ENCODE measurements at regions not wholly inside any gene's neighbourhood (a gene's known extent, or its start where the extent isn't known, plus 50 kb on each side); places are given as distances from the start of the nearest gene placed in this dataset.
"Not testable (repeated sequence)": the region's sequence is repeated elsewhere in the genome, so short reads cannot be mapped to it uniquely, and the experiment has no call there.

GRCh38 chr1:146323302-146323701 lies 94.5 kb upstream of the NOTCH2NLA start:
- not testable (repeated sequence) for TF ChIP-seq CTCF (conservative IDR thresholded peaks at IDR 0.05; ENCODE audit: low read depth in 2 of 2); EZH2 (IDR thresholded peaks at IDR 0.05; ENCODE audit: low read depth, unreplicated experiment); POLR2AphosphoS5 (IDR thresholded peaks at IDR 0.05; ENCODE audit: low read depth); CREB1 (CRISPR knock-in tag; IDR thresholded peaks at IDR 0.05; ENCODE audit: low read depth); NANOG (IDR thresholded peaks at IDR 0.05; ENCODE audit: borderline replicate concordance)
